ENCODE measurements at regions not wholly inside any gene's neighbourhood (a gene's known extent, or its start where the extent isn't known, plus 50 kb on each side); places are given as distances from the start of the nearest gene placed in this dataset.

DNA sequence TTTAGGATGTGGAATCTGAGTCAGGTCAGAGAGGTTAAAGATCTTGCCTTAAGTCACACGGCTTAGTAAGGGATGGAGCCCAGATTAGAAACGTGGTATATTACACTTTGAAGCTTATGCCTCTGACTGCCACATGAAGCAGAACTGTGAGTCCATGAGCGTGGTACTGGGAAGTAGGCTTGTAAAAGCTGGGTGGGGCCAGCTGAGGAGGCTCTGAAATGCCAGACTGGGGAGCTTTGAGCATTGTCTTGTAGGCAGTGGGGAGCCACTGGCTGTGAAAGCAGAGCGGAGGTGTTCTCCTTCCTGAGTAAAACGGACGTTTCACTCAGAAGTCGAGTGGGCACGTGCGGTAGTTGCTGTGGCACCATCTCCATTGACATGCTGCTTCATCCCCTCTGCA lies 72.6 kb upstream of the USP24 start:
- Histone ChIP-seq H3K4me1 (ENCODE audit: control insufficient read depth, insufficient read depth, low read length) (no peaks in the 10 kb centered on the region), H3K9ac (ENCODE audit: extremely low read depth, low read length, poor library complexity, severe bottlenecking) (no peak overlapping the region), H3K4me3 (ENCODE audit: low read length) (no peak overlapping the region), H3K27me3 (ENCODE audit: control insufficient read depth, insufficient read depth, low read length, poor library complexity, severe bottlenecking) (peaks cover 11% of the 10 kb centered on the region), H3K27ac (ENCODE audit: low read depth, low read length) (no peak overlapping the region), H3K9me3 (ENCODE audit: control insufficient read depth, low read length) (no peaks in the 10 kb centered on the region), H3K36me3 (ENCODE audit: control insufficient read depth, insufficient read depth, low read length) (no peaks in the 10 kb centered on the region)
- H3K4me3 Mint-ChIP-seq, result no peak overlapping the region
- H3K27me3 Mint-ChIP-seq (ENCODE audit: insufficient read depth), result peaks cover 50% of the 10 kb centered on the region
- H3K27ac Mint-ChIP-seq, result no peak overlapping the region
- H3K36me3 Mint-ChIP-seq (ENCODE audit: low read depth), result no peaks in the 10 kb centered on the region
- no peaks in the 10 kb centered on the region for H3K9me3 Mint-ChIP-seq
- no peak for DNase-seq
- peaks cover 16% of the 10 kb centered on the region for H3K4me1 Mint-ChIP-seq
- TF ChIP-seq, protein P1, sequence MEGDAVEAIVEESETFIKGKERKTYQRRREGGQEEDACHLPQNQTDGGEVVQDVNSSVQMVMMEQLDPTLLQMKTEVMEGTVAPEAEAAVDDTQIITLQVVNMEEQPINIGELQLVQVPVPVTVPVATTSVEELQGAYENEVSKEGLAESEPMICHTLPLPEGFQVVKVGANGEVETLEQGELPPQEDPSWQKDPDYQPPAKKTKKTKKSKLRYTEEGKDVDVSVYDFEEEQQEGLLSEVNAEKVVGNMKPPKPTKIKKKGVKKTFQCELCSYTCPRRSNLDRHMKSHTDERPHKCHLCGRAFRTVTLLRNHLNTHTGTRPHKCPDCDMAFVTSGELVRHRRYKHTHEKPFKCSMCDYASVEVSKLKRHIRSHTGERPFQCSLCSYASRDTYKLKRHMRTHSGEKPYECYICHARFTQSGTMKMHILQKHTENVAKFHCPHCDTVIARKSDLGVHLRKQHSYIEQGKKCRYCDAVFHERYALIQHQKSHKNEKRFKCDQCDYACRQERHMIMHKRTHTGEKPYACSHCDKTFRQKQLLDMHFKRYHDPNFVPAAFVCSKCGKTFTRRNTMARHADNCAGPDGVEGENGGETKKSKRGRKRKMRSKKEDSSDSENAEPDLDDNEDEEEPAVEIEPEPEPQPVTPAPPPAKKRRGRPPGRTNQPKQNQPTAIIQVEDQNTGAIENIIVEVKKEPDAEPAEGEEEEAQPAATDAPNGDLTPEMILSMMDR (conservative IDR thresholded peaks at IDR 0.05), result no peak
- 92 to 93% methylated on average over 8 to 9 of the region's 9 CpGs for WGBS, 2 experiments (ENCODE audit: insufficient coverage in 1 of 2, insufficient read length in 1 of 2)

DNA sequence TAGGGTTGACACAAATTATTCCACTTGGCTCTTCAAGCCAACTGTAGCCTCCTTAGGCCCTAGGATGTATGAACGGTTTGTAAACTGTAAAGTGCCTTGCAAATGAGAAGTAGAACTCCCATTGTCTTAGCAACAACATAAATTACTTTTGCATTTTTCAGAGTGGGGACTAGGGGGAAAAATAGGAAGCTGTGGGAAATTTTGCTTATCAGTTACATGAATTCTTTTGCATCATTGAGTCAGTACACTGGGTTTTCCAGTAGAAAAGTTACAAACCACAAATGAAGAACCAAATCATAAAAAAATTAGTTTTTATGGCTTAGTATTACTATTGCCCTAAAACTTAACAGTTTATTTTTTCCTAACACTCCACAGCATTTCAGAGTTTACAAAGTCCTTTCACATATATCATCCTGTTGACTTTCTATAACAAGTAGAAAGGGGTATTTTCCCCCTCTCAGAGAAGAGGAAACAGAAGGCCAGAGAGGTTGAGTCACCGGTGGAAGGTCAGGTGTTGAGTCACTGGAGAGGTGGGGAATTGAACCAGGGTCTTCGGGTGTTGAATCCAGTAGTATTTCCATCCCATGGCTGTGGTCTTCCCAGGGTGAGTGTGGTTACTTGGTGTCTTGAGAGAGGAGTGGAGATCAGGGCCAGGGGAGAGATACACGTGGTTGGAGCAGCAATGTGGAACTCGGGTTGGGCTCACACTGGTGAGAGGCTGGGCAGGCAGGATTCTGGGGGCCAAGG lies 71.9 kb upstream of the USP24 start:
- Mint-ChIP-seq H3K4me1 (peaks cover 16% of the 10 kb centered on the region), H3K27ac (no peak overlapping the region), H3K27me3 (ENCODE audit: insufficient read depth) (peaks cover 46% of the 10 kb centered on the region), H3K9me3 (no peaks in the 10 kb centered on the region), H3K4me3 (no peak overlapping the region), H3K36me3 (ENCODE audit: low read depth) (no peaks in the 10 kb centered on the region)
- Histone ChIP-seq H3K27ac (ENCODE audit: low read depth, low read length) (no peak overlapping the region), H3K27me3 (ENCODE audit: control insufficient read depth, insufficient read depth, low read length, poor library complexity, severe bottlenecking) (peaks cover 11% of the 10 kb centered on the region), H3K4me3 (ENCODE audit: low read length) (no peak overlapping the region), H3K36me3 (ENCODE audit: control insufficient read depth, insufficient read depth, low read length) (no peaks in the 10 kb centered on the region), H3K9ac (ENCODE audit: extremely low read depth, low read length, poor library complexity, severe bottlenecking) (no peak overlapping the region), H3K4me1 (ENCODE audit: control insufficient read depth, insufficient read depth, low read length) (no peaks in the 10 kb centered on the region), H3K9me3 (ENCODE audit: control insufficient read depth, low read length) (no peaks in the 10 kb centered on the region)
- no peak for DNase-seq
- TF ChIP-seq, protein P1 (conservative IDR thresholded peaks at IDR 0.05), result no peak
- WGBS, 2 experiments (ENCODE audit: insufficient coverage in 1 of 2, insufficient read length in 1 of 2), result 91 to 100% methylated on average over 1 to 5 of the region's 5 CpGs

DNA sequence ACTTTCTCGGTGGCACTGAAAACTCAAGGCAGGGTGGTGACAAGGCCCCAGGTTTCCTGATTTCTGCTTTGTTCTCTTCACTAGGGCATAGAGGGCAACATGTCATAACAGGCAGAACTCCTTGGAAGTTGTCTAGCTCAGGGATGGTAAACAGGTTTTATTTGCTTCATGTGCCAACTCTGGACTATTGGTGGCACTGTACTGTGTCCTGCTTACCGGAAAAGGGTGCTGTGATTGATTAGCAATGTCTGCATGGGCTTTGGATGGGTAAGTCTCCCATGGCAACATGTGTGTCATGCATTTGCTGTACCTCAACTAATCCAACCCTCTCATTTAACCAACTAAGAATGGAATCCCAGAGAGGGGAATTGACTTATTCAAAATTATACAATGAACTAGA lies 70.7 kb upstream of the USP24 start:
- H3K4me3 ChIP-seq (ENCODE audit: low read length), result no peak overlapping the region
- no peaks in the 10 kb centered on the region for H3K9me3 Mint-ChIP-seq
- 78 to 98% methylated on average over 1 to 2 of the region's 2 CpGs for WGBS, 2 experiments (ENCODE audit: insufficient coverage in 1 of 2, insufficient read length in 1 of 2)
- no peak overlapping the region for H3K27ac ChIP-seq (ENCODE audit: low read depth, low read length)
- peaks cover 19% of the 10 kb centered on the region for H3K27me3 ChIP-seq (ENCODE audit: control insufficient read depth, insufficient read depth, low read length, poor library complexity, severe bottlenecking)
- H3K9ac ChIP-seq (ENCODE audit: extremely low read depth, low read length, poor library complexity, severe bottlenecking), result no peak overlapping the region
- H3K4me1 ChIP-seq (ENCODE audit: control insufficient read depth, insufficient read depth, low read length), result no peaks in the 10 kb centered on the region
- H3K36me3 ChIP-seq (ENCODE audit: control insufficient read depth, insufficient read depth, low read length), result no peaks in the 10 kb centered on the region
- H3K36me3 Mint-ChIP-seq (ENCODE audit: low read depth), result no peaks in the 10 kb centered on the region
- H3K9me3 ChIP-seq (ENCODE audit: control insufficient read depth, low read length), result no peaks in the 10 kb centered on the region
- H3K27me3 Mint-ChIP-seq (ENCODE audit: insufficient read depth), result peaks cover 50% of the 10 kb centered on the region
- TF ChIP-seq, protein P1 (conservative IDR thresholded peaks at IDR 0.05), result no peak
- no peak overlapping the region for H3K4me3 Mint-ChIP-seq
- H3K4me1 Mint-ChIP-seq, result peaks cover 16% of the 10 kb centered on the region
- H3K27ac Mint-ChIP-seq, result no peak overlapping the region
- no peak for DNase-seq

All from endodermal cell (in vitro differentiated cells).